SK-N-SH (cell line): ENCODE measurements at regions not wholly inside any gene's neighbourhood (a gene's known extent, or its start where the extent isn't known, plus 50 kb on each side); places are given as distances from the start of the nearest gene placed in this dataset.
A peak's percentile ranks its signal among the peaks of the same experiment; 100 is the strongest.

Experiments used
- CTCF ChIA-PET: fragments of 300-600, 350-600 bp; formaldehyde crosslinking; extraction: SDS; loops from one replicate; lab custom pipeline; 2021; lab: Yijun Ruan, JAX
- POLR2A ChIA-PET: fragments of 350-600 bp; sonication (Branson Sonifier 250); formaldehyde crosslinking; extraction: SDS; loops from one replicate; lab custom pipeline; 2020; ENCODE audit warnings: antibody characterized with exemption, inconsistent platforms; lab: Yijun Ruan, JAX
- DNase-seq: peaks from one replicate; pipeline ENCODE4 v3.0.0; 2012
- H2AFZ ChIP-seq: fragments of 200-600 bp; sonication (generic); 2 replicates; pipeline ENCODE4 v1.8.1; 2016; ENCODE audit warnings: antibody characterized with exemption, mild to moderate bottlenecking, low read depth
- H3F3A ChIP-seq: fragments of 200-600 bp; sonication (generic); replicated peaks from 2 replicates; pipeline ENCODE3; 2016; ENCODE audit warnings: antibody characterized with exemption, mild to moderate bottlenecking; ENCODE audit not compliant: insufficient read depth
- H3K27ac ChIP-seq, 2 experiments: fragments of 200-500 bp in 1 of 2; fragments of 200-600 bp in 1 of 2; sonication (Bioruptor generic) in 1 of 2; sonication (generic), shearing (Covaris generic) in 1 of 2; 2 replicates each; pipeline versions ENCODE4 v1.5.1 to v1.6.1; 2014 to 2016; ENCODE audit warnings: low read depth in 2 of 2, inconsistent platforms in 1 of 2, low read length in 1 of 2, mild to moderate bottlenecking in 1 of 2, mixed read lengths in 1 of 2
- H3K27me3 ChIP-seq: fragments of 200-600 bp; sonication (generic), shearing (Covaris generic); 2 replicates; pipeline ENCODE4 v1.6.1; 2016; ENCODE audit warnings: mixed run types; ENCODE audit not compliant: insufficient read depth
- H3K36me3 ChIP-seq, 2 experiments: fragments of 200-500 bp in 1 of 2; fragments of 200-600 bp in 1 of 2; sonication (Bioruptor generic) in 1 of 2; sonication (generic) in 1 of 2; replicated peaks in 1 of 2; 2 replicates each; pipeline versions ENCODE3 to v1.5.1; 2014 to 2016; ENCODE audit warnings: low read length in 1 of 2, mild to moderate bottlenecking in 1 of 2; ENCODE audit not compliant: insufficient read depth in 2 of 2, control insufficient read depth in 1 of 2
- H3K4me1 ChIP-seq, 2 experiments: fragments of 200-500 bp in 1 of 2; fragments of 200-600 bp in 1 of 2; sonication (Bioruptor generic) in 1 of 2; sonication (generic), shearing (Covaris generic) in 1 of 2; 2 replicates each; pipeline versions ENCODE4 v1.5.1 to v1.6.1; 2014 to 2016; ENCODE audit warnings: low read depth in 1 of 2, low read length in 1 of 2, mixed run types in 1 of 2; ENCODE audit not compliant: insufficient read depth in 2 of 2, control insufficient read depth in 1 of 2
- H3K4me2 ChIP-seq: fragments of 200-600 bp; sonication (generic), shearing (Covaris generic); 2 replicates; pipeline ENCODE4 v1.6.1; 2017; ENCODE audit warnings: mixed run types
- H3K4me3 ChIP-seq, 2 experiments: fragments of 200-500 bp in 1 of 2; fragments of 200-600 bp in 1 of 2; sonication (Bioruptor generic) in 1 of 2; sonication (generic), shearing (Covaris generic) in 1 of 2; 2 replicates each; pipeline versions ENCODE4 v1.5.1 to v1.8.1; 2014 to 2016; ENCODE audit warnings: low read depth in 2 of 2, inconsistent platforms in 1 of 2, low read length in 1 of 2, mild to moderate bottlenecking in 1 of 2, mixed read lengths in 1 of 2, moderate library complexity in 1 of 2
- H3K79me2 ChIP-seq: fragments of 200-600 bp; sonication (generic); 2 replicates; pipeline ENCODE4 v1.8.1; 2017; ENCODE audit warnings: mild to moderate bottlenecking; ENCODE audit not compliant: insufficient read depth
- H3K9ac ChIP-seq: fragments of 200-600 bp; sonication (generic); 2 replicates; pipeline ENCODE4 v1.6.1; 2017; ENCODE audit warnings: mixed run types
- H3K9me2 ChIP-seq: fragments of 200-600 bp; sonication (generic); 2 replicates; pipeline ENCODE4 v1.6.1; 2017; ENCODE audit warnings: mixed run types
- H3K9me3 ChIP-seq: fragments of 200-600 bp; sonication (generic); 2 replicates; pipeline ENCODE4 v1.6.1; 2017; ENCODE audit warnings: mixed run types, mild to moderate bottlenecking, moderate library complexity
- H4K20me1 ChIP-seq: fragments of 200-600 bp; sonication (generic); 2 replicates; pipeline ENCODE4 v1.6.1; 2017; ENCODE audit warnings: mild to moderate bottlenecking, mixed run types; ENCODE audit not compliant: insufficient read depth
- CHD2 ChIP-seq: fragments of 150-350 bp; IDR thresholded peaks from 2 replicates; pipeline ENCODE4 v1.6.1; 2018; ENCODE audit warnings: low read length; ENCODE audit not compliant: partially characterized antibody
- EP300 ChIP-seq, 2 experiments: IDR thresholded peaks; 2 replicates each; pipeline versions ENCODE4 v1.4.0 to v1.6.1; 2012; ENCODE audit warnings: borderline replicate concordance in 1 of 2, low read depth in 1 of 2, low read length in 1 of 2
- FOXM1 ChIP-seq: IDR thresholded peaks from 2 replicates; pipeline ENCODE4 v1.4.0; 2012; ENCODE audit warnings: low read depth, mild to moderate bottlenecking
- GABPA ChIP-seq: IDR thresholded peaks from 2 replicates; pipeline ENCODE4 v1.4.0; 2012; ENCODE audit warnings: low read depth, mild to moderate bottlenecking
- JUND ChIP-seq: IDR thresholded peaks from 2 replicates; pipeline ENCODE4 v1.4.0; 2012
- MEF2A ChIP-seq: IDR thresholded peaks from 2 replicates; pipeline ENCODE4 v1.4.0; 2012; ENCODE audit warnings: low read depth, borderline replicate concordance
- NFIC ChIP-seq: IDR thresholded peaks from 2 replicates; pipeline ENCODE4 v1.4.0; 2012; ENCODE audit warnings: borderline replicate concordance
- POLR2AphosphoS5 ChIP-seq: IDR thresholded peaks from 2 replicates; pipeline ENCODE4 v1.6.1; 2012; ENCODE audit warnings: low read depth, low read length
- RAD21 ChIP-seq: IDR thresholded peaks from 2 replicates; pipeline ENCODE4 v1.6.1; 2012; ENCODE audit warnings: mild to moderate bottlenecking, low read length
- RCOR1 ChIP-seq: fragments of 150-350 bp; IDR thresholded peaks from 2 replicates; pipeline ENCODE4 v1.6.1; 2017; ENCODE audit warnings: antibody characterized with exemption, low read length
- REST ChIP-seq: IDR thresholded peaks from 2 replicates; pipeline ENCODE4 v1.6.1; 2012; ENCODE audit warnings: mild to moderate bottlenecking, low read depth, low read length, moderate library complexity
- SIN3A ChIP-seq: IDR thresholded peaks from 2 replicates; pipeline ENCODE4 v1.6.1; 2012; ENCODE audit warnings: low read depth, mild to moderate bottlenecking, low read length, moderate library complexity, borderline replicate concordance
- SMC3 ChIP-seq: IDR thresholded peaks from 2 replicates; pipeline ENCODE4 v1.6.1; 2012; ENCODE audit warnings: low read depth, low read length, improper control_type of control experiment
- TAF1 ChIP-seq: IDR thresholded peaks from 2 replicates; pipeline ENCODE4 v1.6.1; 2012; ENCODE audit warnings: low read depth, mild to moderate bottlenecking, low read length, moderate library complexity, borderline replicate concordance
- TCF12 ChIP-seq: IDR thresholded peaks from 2 replicates; pipeline ENCODE4 v1.4.0; 2012
- USF1 ChIP-seq: IDR thresholded peaks from 2 replicates; pipeline ENCODE4 v1.4.0; 2012; ENCODE audit warnings: low read depth, borderline replicate concordance
- USF2 ChIP-seq: fragments of 150-350 bp; IDR thresholded peaks from 2 replicates; pipeline ENCODE4 v1.6.1; 2017; ENCODE audit warnings: antibody characterized with exemption, low read length, low read depth, borderline replicate concordance
- WGBS: methylation state at CpG from one replicate; pipeline ENCODE4 v1.1.6; 2017; ENCODE audit warnings: low lambda C conversion rate; 5-methylcytosine and 5-hydroxymethylcytosine counted together

GRCh38 chr1:219086956-219087469 lies 86.7 kb upstream of the LYPLAL1 start:
- Histone ChIP-seq H3K4me1 (peaks cover 3 to 38% of the 10 kb centered on the region in 2 experiments; a peak in 3 of 4 replicates), H3K9ac (no peak overlapping the region), H4K20me1 (no peaks in the 10 kb centered on the region), H3K36me3 (no peaks in the 10 kb centered on the region), H3K4me2 (no peak overlapping the region), H3K9me3 (no peaks in the 10 kb centered on the region), H3K4me3 (no peak overlapping the region), H3K27ac (peak overlapping the region in 1 of 2 experiments; percentile 26; a peak in 3 of 4 replicates), H3K27me3 (no peaks in the 10 kb centered on the region), H2AFZ (peak overlapping the region; percentile 59; the same call in 1 of the 2 replicates), H3K9me2 (no peaks in the 10 kb centered on the region), H3F3A (peaks cover 16% of the 10 kb centered on the region), H3K79me2 (no peaks in the 10 kb centered on the region)
- no peak for DNase-seq
- TF ChIP-seq NFIC (no peak), USF1 (no peak), TCF12 (no peak), MEF2A (no peak), SMC3 (no peak), USF2 (no peak), GABPA (no peak), TAF1 (no peak), SIN3A (no peak), RAD21 (no peak), FOXM1 (no peak), CHD2 (no peak), JUND (no peak), REST (no peak), RCOR1 (no peak), EP300 (IDR thresholded peaks at IDR 0.05; ENCODE audit: borderline replicate concordance in 1 of 2, low read depth in 1 of 2, low read length in 1 of 2) (no peak), POLR2AphosphoS5 (no peak)
- WGBS, result 87% methylated on average over 1 of the region's 1 CpG
- CTCF ChIA-PET, result interaction anchor here (0.6 kb wide), 1 partner anchor 726 kb away, joined by 3 read pairs; no protein-coding TSS in a partner anchor
- POLR2A ChIA-PET, result no interaction called here
